B cell (primary cell): ENCODE measurements at regions not wholly inside any gene's neighbourhood (a gene's known extent, or its start where the extent isn't known, plus 50 kb on each side); places are given as distances from the start of the nearest gene placed in this dataset.

ENCODE experiments used
- ATAC-seq: fragments of 200-7000 bp; cut with Tn5 transposase; one replicate; pipeline ENCODE4 v1.10.0; 2021; ENCODE audit warnings: low read depth, mild to moderate bottlenecking, moderate number of reproducible peaks, moderate library complexity
- CTCF ChIA-PET: fragments of 350-600 bp; sonication (Branson Sonifier 250); formaldehyde crosslinking; loops from one replicate; lab custom pipeline; 2021; ENCODE audit warnings: antibody characterized with exemption, inconsistent platforms; lab: Charles Lee
- POLR2A ChIA-PET: fragments of 350-600 bp; sonication (Branson Sonifier 250); formaldehyde crosslinking; loops from one replicate; lab custom pipeline; 2021; ENCODE audit warnings: antibody characterized with exemption; lab: Charles Lee
- DNase-seq: peaks from one replicate; pipeline ENCODE4 v3.0.0; 2013
- H2AFZ ChIP-seq: 2 replicates; pipeline ENCODE4 v1.6.1; 2012; ENCODE audit warnings: mild to moderate bottlenecking, low read depth, low read length; ENCODE audit not compliant: insufficient read depth, poor library complexity, severe bottlenecking
- H3K27ac ChIP-seq, 2 donors: 1 replicate in 1 of 2; 2 replicates in 1 of 2; pipeline ENCODE4 v1.5.1; 2012 to 2013; ENCODE audit warnings: low read length in 2 of 2, mild to moderate bottlenecking in 2 of 2, moderate library complexity in 1 of 2
- H3K27me3 ChIP-seq, 4 experiments: fragments of 200-600 bp in 1 of 4; sonication (generic) in 1 of 4; replicated peaks in 1 of 4; 1 replicate in 2 of 4; 2 replicates in 2 of 4; pipeline versions ENCODE4 v1.6.1 to v1.7.0; 2013 to 2016; ENCODE audit warnings: low read length in 3 of 4, mild to moderate bottlenecking in 2 of 4, mixed read lengths in 1 of 4, moderate library complexity in 1 of 4; ENCODE audit not compliant: insufficient read depth in 4 of 4, control insufficient read depth in 3 of 4; ENCODE audit errors: control extremely low read depth in 1 of 4
- H3K36me3 ChIP-seq, 2 experiments: replicated peaks in 1 of 2; 1 replicate in 1 of 2; 2 replicates in 1 of 2; pipeline versions ENCODE4 v1.6.1 to v1.7.1; 2013; ENCODE audit warnings: low read length in 1 of 2; ENCODE audit not compliant: insufficient read depth in 2 of 2, control insufficient read depth in 1 of 2; ENCODE audit errors: control extremely low read depth in 1 of 2, extremely low read depth in 1 of 2
- H3K4me1 ChIP-seq, 2 donors: fragments of 200-600 bp in 1 of 2; sonication (generic) in 1 of 2; 1 replicate in 1 of 2; 2 replicates in 1 of 2; pipeline versions ENCODE4 v1.5.1 to v1.6.1; 2013 to 2017; ENCODE audit warnings: low read length in 2 of 2; ENCODE audit not compliant: control insufficient read depth in 2 of 2, insufficient read depth in 2 of 2
- H3K4me2 ChIP-seq: replicated peaks from 2 replicates; pipeline ENCODE3; 2012; ENCODE audit warnings: mild to moderate bottlenecking, low read depth, low read length; ENCODE audit not compliant: poor library complexity, severe bottlenecking
- H3K4me3 ChIP-seq, 5 experiments: fragments of 200-600 bp in 1 of 5; sonication (generic) in 1 of 5; 1 replicate in 3 of 5; 2 replicates in 2 of 5; pipeline versions ENCODE4 v1.5.1 to v1.7.0; 2011 to 2016; ENCODE audit warnings: low read length in 4 of 5, mild to moderate bottlenecking in 4 of 5, low read depth in 2 of 5, control low read depth in 1 of 5, moderate library complexity in 1 of 5; ENCODE audit not compliant: insufficient read depth in 1 of 5; ENCODE audit errors: control extremely low read depth in 1 of 5, extremely low read depth in 1 of 5
- H3K79me2 ChIP-seq: fragments of 200-600 bp; sonication (generic); one replicate; pipeline ENCODE4 v1.6.0; 2016; ENCODE audit warnings: low read length; ENCODE audit not compliant: control insufficient read depth, insufficient read depth
- H3K9ac ChIP-seq: fragments of 200-600 bp; sonication (generic); 2 replicates; pipeline ENCODE4 v1.6.1; 2017; ENCODE audit warnings: mild to moderate bottlenecking, low read length, moderate library complexity
- H3K9me3 ChIP-seq, 3 donors: one replicate each; pipeline versions ENCODE4 v1.6.1 to v1.7.1; 2013; ENCODE audit warnings: low read length in 2 of 3; ENCODE audit not compliant: control insufficient read depth in 2 of 3, insufficient read depth in 1 of 3; ENCODE audit errors: control extremely low read depth in 1 of 3
- H4K20me1 ChIP-seq: 2 replicates; pipeline ENCODE4 v1.6.0; 2012; ENCODE audit warnings: mild to moderate bottlenecking, low read length; ENCODE audit not compliant: insufficient read depth, control insufficient read depth, poor library complexity, severe bottlenecking
- H3K27ac Mint-ChIP-seq: one replicate; pipeline ENCODE4 v1.8.0; 2021; ENCODE audit warnings: mixed read lengths
- H3K27me3 Mint-ChIP-seq: one replicate; pipeline ENCODE4 v1.8.0; 2021; ENCODE audit warnings: mixed read lengths
- H3K4me1 Mint-ChIP-seq: one replicate; pipeline ENCODE4 v1.8.0; 2021; ENCODE audit warnings: mixed read lengths
- H3K4me3 Mint-ChIP-seq: one replicate; pipeline ENCODE4 v1.8.0; 2021; ENCODE audit warnings: mixed read lengths
- H3K9me3 Mint-ChIP-seq: one replicate; pipeline ENCODE4 v1.8.0; 2022; ENCODE audit warnings: mixed read lengths; ENCODE audit not compliant: insufficient read depth
- CTCF ChIP-seq: fragments of 200-600 bp; IDR thresholded peaks from one replicate; pipeline ENCODE4 v1.8.0; 2022; ENCODE audit warnings: antibody characterized with exemption, mild to moderate bottlenecking
- EZH2 ChIP-seq: IDR thresholded peaks from 2 replicates; pipeline ENCODE4 v1.6.1; 2012; ENCODE audit warnings: borderline replicate concordance, low read depth, mild to moderate bottlenecking, moderate library complexity, low read length; ENCODE audit not compliant: insufficient read depth, poor library complexity, severe bottlenecking
- WGBS: methylation state at CpG from one replicate; pipeline ENCODE4 v1.1.5; 2013; ENCODE audit warnings: missing lambda C conversion rate; ENCODE audit not compliant: insufficient coverage; 5-methylcytosine and 5-hydroxymethylcytosine counted together
- intact Hi-C: fragments of 100-400 bp; cut with micrococcal nuclease; formaldehyde crosslinking; loops from one replicate; pipeline ENCODE4 v1.10.0; 2022

DNA sequence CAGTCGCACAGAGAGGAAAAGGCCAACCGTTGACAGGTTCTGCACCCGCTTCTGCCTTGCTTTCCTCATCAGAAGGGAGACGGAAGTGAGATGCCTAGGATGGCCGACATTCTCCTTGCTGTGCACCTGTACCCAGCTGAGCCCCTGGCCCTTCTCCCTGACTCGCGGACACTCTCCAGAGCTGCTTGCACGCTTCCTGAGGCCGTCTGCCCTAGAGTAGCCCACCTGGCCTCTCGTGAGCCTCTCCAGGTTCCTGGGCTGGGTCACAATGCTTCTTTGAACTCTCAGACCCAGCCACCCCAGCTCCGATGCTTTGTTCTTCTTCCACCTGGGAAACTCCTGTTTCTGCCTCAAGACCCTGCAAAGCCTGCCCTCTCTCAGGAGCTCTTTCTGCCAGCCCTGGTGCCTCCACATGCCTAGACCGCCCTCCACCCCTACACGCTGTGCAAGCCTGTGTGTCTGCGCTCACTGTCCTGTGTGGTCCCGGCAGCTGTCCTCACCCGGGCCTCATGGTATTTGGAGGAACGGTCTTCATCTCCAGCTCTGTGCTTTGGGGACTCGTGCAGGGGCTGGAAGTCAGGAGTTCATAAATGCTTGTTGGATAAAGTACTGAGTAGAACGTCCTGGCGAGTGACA lies 345.4 kb upstream of the SALL3 start:
- intact Hi-C loops = no loop called here
- Histone ChIP-seq H3K9me3 (peaks cover 0 to 47% (median 0%) of the 10 kb centered on the region in 3 donors), H4K20me1 (no peaks in the 10 kb centered on the region), H3K9ac (no peak overlapping the region), H3K27me3 (no peaks in the 10 kb centered on the region), H3K79me2 (no peaks in the 10 kb centered on the region), H2AFZ (no peak overlapping the region), H3K27ac (peak overlapping the region in 1 of 2 donors; percentile 3), H3K36me3 (no peaks in the 10 kb centered on the region), H3K4me2 (no peak overlapping the region), H3K4me1 (peaks cover 0 to 10% of the 10 kb centered on the region in 2 donors), H3K4me3 (no peak overlapping the region)
- Mint-ChIP-seq H3K4me3 (no peak overlapping the region), H3K27ac (no peak overlapping the region), H3K27me3 (no peaks in the 10 kb centered on the region), H3K9me3 (peaks cover 13% of the 10 kb centered on the region), H3K4me1 (peaks cover 5% of the 10 kb centered on the region)
- DNase-seq = no peak
- TF ChIP-seq CTCF = no peak
- TF ChIP-seq EZH2 = no peak
- ATAC-seq = no peak
- ChIA-PET CTCF (no interaction called here), POLR2A (interaction anchor here (0.5 kb wide), 1 partner anchor 209 kb away, joined by 3 read pairs; no protein-coding TSS in a partner anchor)
- 93% methylated on average over 20 of the region's 20 CpGs for WGBS

- DNase-seq = no peak
- Histone ChIP-seq H3K36me3 (no peaks in the 10 kb centered on the region), H4K20me1 (no peaks in the 10 kb centered on the region), H3K4me1 (peaks cover 0 to 10% of the 10 kb centered on the region in 2 donors), H3K27ac (no peak overlapping the region), H3K9ac (no peak overlapping the region), H3K4me3 (no peak overlapping the region), H3K79me2 (no peaks in the 10 kb centered on the region), H2AFZ (no peak overlapping the region), H3K27me3 (no peaks in the 10 kb centered on the region), H3K4me2 (no peak overlapping the region), H3K9me3 (peaks cover 0 to 42% (median 0%) of the 10 kb centered on the region in 3 donors)
- intact Hi-C loops = no loop called here
- Mint-ChIP-seq H3K27me3 (no peaks in the 10 kb centered on the region), H3K27ac (no peak overlapping the region), H3K4me3 (no peak overlapping the region), H3K4me1 (peaks cover 5% of the 10 kb centered on the region), H3K9me3 (peaks cover 13% of the 10 kb centered on the region)
- WGBS = 97% methylated on average over 28 of the region's 29 CpGs
- CTCF ChIA-PET = no interaction called here
- no peak for ATAC-seq
- POLR2A ChIA-PET = interaction anchor here (0.5 kb wide), 1 partner anchor 208 kb away, joined by 3 read pairs; no protein-coding TSS in a partner anchor
- TF ChIP-seq EZH2 (no peak), CTCF (no peak)
Measured at GRCh38 chr18:78635093-78635800, 344.4 kb upstream of the SALL3 start.
